Effector memory CD4-positive, alpha-beta T cell (primary cell): ENCODE measurements at regions not wholly inside any gene's neighbourhood (a gene's known extent, or its start where the extent isn't known, plus 50 kb on each side); places are given as distances from the start of the nearest gene placed in this dataset.

Experiments used
- DNase-seq, 3 donors: peaks; one replicate each; pipeline ENCODE4 v3.0.0-alpha.2; 2020
- H3K27ac ChIP-seq: 2 replicates; pipeline ENCODE4 v1.7.0; 2013; ENCODE audit warnings: mild to moderate bottlenecking, low read length, moderate library complexity; ENCODE audit not compliant: insufficient read depth, poor library complexity, severe bottlenecking
- H3K27me3 ChIP-seq: replicated peaks from 2 replicates; pipeline ENCODE4 v1.7.0; 2013; ENCODE audit warnings: mild to moderate bottlenecking, low read length; ENCODE audit not compliant: insufficient read depth, control insufficient read depth, poor library complexity, severe bottlenecking
- H3K36me3 ChIP-seq: 2 replicates; pipeline ENCODE4 v1.7.0; 2013; ENCODE audit warnings: mild to moderate bottlenecking, low read length, moderate library complexity; ENCODE audit not compliant: control insufficient read depth, insufficient read depth
- H3K4me1 ChIP-seq: 2 replicates; pipeline ENCODE4 v1.7.0; 2013; ENCODE audit warnings: low read length, mild to moderate bottlenecking; ENCODE audit not compliant: control insufficient read depth, insufficient read depth, poor library complexity, severe bottlenecking
- H3K4me3 ChIP-seq: 2 replicates; pipeline ENCODE4 v1.7.0; 2013; ENCODE audit warnings: low read length, low read depth, mild to moderate bottlenecking; ENCODE audit not compliant: insufficient read depth, poor library complexity, severe bottlenecking
- H3K9me3 ChIP-seq: 2 replicates; pipeline ENCODE4 v1.7.0; 2013; ENCODE audit warnings: mild to moderate bottlenecking, low read length, moderate library complexity; ENCODE audit not compliant: control insufficient read depth

GRCh38 chr3:139216958-139217357 is 126.9 kb upstream of the MRPS22 start:
- no peaks in the 10 kb centered on the region for H3K36me3 ChIP-seq
- peaks cover 3% of the 10 kb centered on the region for H3K27me3 ChIP-seq
- no peak for DNase-seq
- H3K9me3 ChIP-seq, result no peaks in the 10 kb centered on the region
- no peak overlapping the region for H3K4me3 ChIP-seq
- H3K4me1 ChIP-seq, result no peaks in the 10 kb centered on the region
- no peak overlapping the region for H3K27ac ChIP-seq

GRCh38 chr3:139217633-139218032 is 126.2 kb upstream of the MRPS22 start:
- DNase-seq, result no peak

GRCh38 chr3:139218046-139218445 is 125.8 kb upstream of the MRPS22 start:
- H3K27ac ChIP-seq, result no peak overlapping the region
- H3K4me3 ChIP-seq, result no peak overlapping the region
- H3K9me3 ChIP-seq, result no peaks in the 10 kb centered on the region
- DNase-seq, result no peak
- H3K4me1 ChIP-seq, result no peaks in the 10 kb centered on the region
- no peaks in the 10 kb centered on the region for H3K36me3 ChIP-seq
- H3K27me3 ChIP-seq, result peaks cover 3% of the 10 kb centered on the region

More at GRCh38 chr3:139217633-139218032, 126.2 kb upstream of the MRPS22 start:
- peaks cover 3% of the 10 kb centered on the region for H3K27me3 ChIP-seq
- H3K4me1 ChIP-seq, result no peaks in the 10 kb centered on the region
- no peaks in the 10 kb centered on the region for H3K36me3 ChIP-seq
- no peak overlapping the region for H3K27ac ChIP-seq
- no peaks in the 10 kb centered on the region for H3K9me3 ChIP-seq
- no peak overlapping the region for H3K4me3 ChIP-seq

- Histone ChIP-seq H3K4me3 (no peak overlapping the region), H3K9me3 (no peaks in the 10 kb centered on the region), H3K36me3 (no peaks in the 10 kb centered on the region), H3K4me1 (no peaks in the 10 kb centered on the region), H3K27ac (no peak overlapping the region), H3K27me3 (peaks cover 3% of the 10 kb centered on the region)
- no peak for DNase-seq
Observed at GRCh38 chr3:139219463-139219862, 124.4 kb upstream of the MRPS22 start.

GRCh38 chr3:139222100-139222657 is 121.6 kb upstream of the MRPS22 start:
- Histone ChIP-seq H3K4me3 (no peak overlapping the region), H3K4me1 (no peaks in the 10 kb centered on the region), H3K9me3 (no peaks in the 10 kb centered on the region), H3K36me3 (no peaks in the 10 kb centered on the region), H3K27me3 (peaks cover 3% of the 10 kb centered on the region), H3K27ac (no peak overlapping the region)
- no peak for DNase-seq

- Histone ChIP-seq H3K4me3 (no peak overlapping the region), H3K27ac (no peak overlapping the region), H3K27me3 (no peaks in the 10 kb centered on the region)
Observed at GRCh38 chr3:139225548-139225947, 118.3 kb upstream of the MRPS22 start.

GRCh38 chr3:139226731-139227130 is 117.1 kb upstream of the MRPS22 start:
- no peak overlapping the region for H3K4me3 ChIP-seq
- H3K27me3 ChIP-seq, result no peaks in the 10 kb centered on the region
- no peaks in the 10 kb centered on the region for H3K36me3 ChIP-seq
- no peak for DNase-seq
- no peaks in the 10 kb centered on the region for H3K4me1 ChIP-seq
- H3K27ac ChIP-seq, result no peak overlapping the region
- H3K9me3 ChIP-seq, result no peaks in the 10 kb centered on the region

More at GRCh38 chr3:139225548-139225947, 118.3 kb upstream of the MRPS22 start:
- Histone ChIP-seq H3K9me3 (no peaks in the 10 kb centered on the region), H3K4me1 (no peaks in the 10 kb centered on the region), H3K36me3 (no peaks in the 10 kb centered on the region)
- no peak for DNase-seq

- no peak overlapping the region for H3K27ac ChIP-seq
- no peaks in the 10 kb centered on the region for H3K27me3 ChIP-seq
- H3K4me3 ChIP-seq, result no peak overlapping the region
- H3K4me1 ChIP-seq, result no peaks in the 10 kb centered on the region
- no peaks in the 10 kb centered on the region for H3K9me3 ChIP-seq
- H3K36me3 ChIP-seq, result no peaks in the 10 kb centered on the region
- DNase-seq, result no peak
Observed at GRCh38 chr3:139227165-139227564, 116.7 kb upstream of the MRPS22 start.

GRCh38 chr3:139227827-139228226 is 116.0 kb upstream of the MRPS22 start:
- no peaks in the 10 kb centered on the region for H3K27me3 ChIP-seq
- H3K27ac ChIP-seq, result no peak overlapping the region
- no peaks in the 10 kb centered on the region for H3K4me1 ChIP-seq
- no peaks in the 10 kb centered on the region for H3K36me3 ChIP-seq
- H3K9me3 ChIP-seq, result no peaks in the 10 kb centered on the region
- DNase-seq, result no peak
- no peak overlapping the region for H3K4me3 ChIP-seq

GRCh38 chr3:139230391-139230790 is 113.4 kb upstream of the MRPS22 start:
- H3K36me3 ChIP-seq, result no peaks in the 10 kb centered on the region
- no peaks in the 10 kb centered on the region for H3K4me1 ChIP-seq
- H3K4me3 ChIP-seq, result no peak overlapping the region
- no peak for DNase-seq
- no peaks in the 10 kb centered on the region for H3K9me3 ChIP-seq
- H3K27me3 ChIP-seq, result no peaks in the 10 kb centered on the region
- H3K27ac ChIP-seq, result no peak overlapping the region
